Epithelial cell of esophagus (primary cell): ENCODE measurements at regions not wholly inside any gene's neighbourhood (a gene's known extent, or its start where the extent isn't known, plus 50 kb on each side); places are given as distances from the start of the nearest gene placed in this dataset.

Experiments used
- DNase-seq: peaks from one replicate; pipeline ENCODE4 v3.0.0; 2010; ENCODE audit warnings: low read depth
- H3K4me3 ChIP-seq: 2 replicates; pipeline ENCODE4 v1.5.1; 2011; ENCODE audit warnings: mild to moderate bottlenecking, low read length, control low read depth
- TF ChIP-seq, protein P1 (sequence below): IDR thresholded peaks from 2 replicates; pipeline ENCODE4 v1.5.1; 2011; ENCODE audit warnings: low read depth, mild to moderate bottlenecking, low read length, control low read depth, inconsistent platforms; ENCODE audit not compliant: insufficient read depth; ENCODE audit errors: missing control alignments

DNA sequence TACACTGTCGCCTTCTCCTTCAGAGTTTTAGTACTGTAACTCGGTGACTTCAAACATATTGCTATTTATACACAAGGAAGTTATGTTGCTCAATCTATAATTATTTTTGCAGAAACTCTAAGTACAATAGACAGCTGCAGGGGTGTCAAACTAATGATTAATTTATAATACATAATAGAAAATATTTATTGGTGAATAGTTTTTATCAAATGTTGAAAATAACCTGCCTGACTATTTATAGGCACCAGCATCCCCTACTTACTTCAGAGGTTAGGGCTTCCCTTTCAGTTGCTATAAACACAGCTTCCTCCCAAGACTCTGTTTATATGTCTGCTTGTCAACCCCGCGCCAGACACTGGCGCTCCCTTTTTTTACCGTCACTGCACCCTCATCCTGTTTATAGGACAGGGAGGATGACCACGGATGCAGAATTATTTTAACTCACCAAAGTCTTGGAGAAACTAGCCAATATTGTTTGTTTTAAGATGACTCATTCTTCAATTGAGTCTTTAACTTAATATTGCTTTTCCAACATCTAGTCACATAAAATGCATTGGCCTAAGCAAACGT lies 225.0 kb downstream of the ALDH8A1 start:
- no peak overlapping the region for H3K4me3 ChIP-seq
- TF ChIP-seq, protein P1, sequence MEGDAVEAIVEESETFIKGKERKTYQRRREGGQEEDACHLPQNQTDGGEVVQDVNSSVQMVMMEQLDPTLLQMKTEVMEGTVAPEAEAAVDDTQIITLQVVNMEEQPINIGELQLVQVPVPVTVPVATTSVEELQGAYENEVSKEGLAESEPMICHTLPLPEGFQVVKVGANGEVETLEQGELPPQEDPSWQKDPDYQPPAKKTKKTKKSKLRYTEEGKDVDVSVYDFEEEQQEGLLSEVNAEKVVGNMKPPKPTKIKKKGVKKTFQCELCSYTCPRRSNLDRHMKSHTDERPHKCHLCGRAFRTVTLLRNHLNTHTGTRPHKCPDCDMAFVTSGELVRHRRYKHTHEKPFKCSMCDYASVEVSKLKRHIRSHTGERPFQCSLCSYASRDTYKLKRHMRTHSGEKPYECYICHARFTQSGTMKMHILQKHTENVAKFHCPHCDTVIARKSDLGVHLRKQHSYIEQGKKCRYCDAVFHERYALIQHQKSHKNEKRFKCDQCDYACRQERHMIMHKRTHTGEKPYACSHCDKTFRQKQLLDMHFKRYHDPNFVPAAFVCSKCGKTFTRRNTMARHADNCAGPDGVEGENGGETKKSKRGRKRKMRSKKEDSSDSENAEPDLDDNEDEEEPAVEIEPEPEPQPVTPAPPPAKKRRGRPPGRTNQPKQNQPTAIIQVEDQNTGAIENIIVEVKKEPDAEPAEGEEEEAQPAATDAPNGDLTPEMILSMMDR, result no peak
- no peak for DNase-seq

DNA sequence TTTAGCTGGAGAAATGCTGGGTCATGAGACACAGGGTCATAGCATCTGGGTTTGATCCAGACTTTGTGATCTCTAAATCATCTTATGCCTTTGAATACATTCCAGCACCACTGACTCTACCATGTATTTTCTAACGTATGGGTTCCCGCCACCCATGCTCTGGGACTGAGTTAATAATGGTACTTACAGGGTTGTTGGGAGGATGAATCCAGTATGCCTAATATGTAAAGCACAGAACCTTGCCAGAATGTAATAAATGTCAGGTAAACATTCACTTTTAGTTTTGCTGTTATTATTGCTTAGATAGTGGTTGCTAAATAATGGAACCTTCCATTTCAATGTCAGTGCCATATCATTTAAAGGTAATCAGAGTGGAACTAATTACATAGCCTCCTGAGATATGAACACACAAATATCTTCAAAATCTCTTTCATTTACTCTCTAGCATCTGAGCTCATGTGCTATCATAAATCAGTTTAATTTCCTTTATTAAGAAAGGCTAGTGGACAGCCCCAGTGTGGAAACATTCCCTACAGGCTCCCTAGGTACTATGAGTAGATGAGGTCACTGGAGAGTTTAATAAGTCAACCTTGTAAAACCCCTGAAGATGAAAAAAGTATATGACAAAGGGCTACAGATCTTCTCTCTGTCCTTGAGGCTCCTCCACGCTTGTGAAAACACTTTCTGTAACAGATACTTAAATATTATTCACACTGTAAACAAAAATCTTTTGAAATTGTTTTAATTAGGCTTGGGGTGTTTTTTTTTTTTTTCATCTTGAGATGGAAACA lies 226.6 kb downstream of the ALDH8A1 start:
- no peak for DNase-seq
- TF ChIP-seq, protein P1, result no peak
- no peak overlapping the region for H3K4me3 ChIP-seq

DNA sequence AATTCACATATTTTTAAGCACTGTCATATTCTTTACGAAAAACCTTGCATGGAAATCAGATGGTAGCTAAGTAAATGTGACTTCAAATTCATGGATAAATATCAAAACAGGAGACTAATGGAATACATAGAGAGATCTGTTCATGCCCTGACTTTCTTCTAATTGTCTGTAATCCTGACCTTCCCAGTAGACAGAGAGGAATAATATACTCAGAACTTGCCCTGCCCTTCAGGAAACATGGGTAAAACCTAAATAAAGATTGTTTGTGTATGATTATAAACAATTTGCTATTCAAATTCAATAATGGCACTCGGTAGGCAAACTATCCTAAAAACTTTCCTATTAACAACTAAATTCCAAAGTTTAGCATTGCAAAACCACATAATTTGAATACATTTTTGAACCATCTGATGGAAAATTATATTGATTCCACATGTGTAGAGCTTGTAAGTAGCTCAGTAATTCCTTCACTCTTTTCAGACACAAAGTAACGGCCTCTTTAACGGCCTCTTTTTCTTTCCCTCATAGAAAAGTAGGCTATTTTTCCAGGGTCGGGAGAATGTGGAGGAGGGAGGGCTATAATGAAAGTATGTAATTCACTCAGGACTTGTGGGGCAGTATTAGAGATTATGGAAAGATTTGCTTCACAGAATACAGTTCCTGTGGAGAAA lies 227.6 kb downstream of the ALDH8A1 start:
- no peak for DNase-seq
- H3K4me3 ChIP-seq, result no peak overlapping the region
- TF ChIP-seq, protein P1, result no peak

DNA sequence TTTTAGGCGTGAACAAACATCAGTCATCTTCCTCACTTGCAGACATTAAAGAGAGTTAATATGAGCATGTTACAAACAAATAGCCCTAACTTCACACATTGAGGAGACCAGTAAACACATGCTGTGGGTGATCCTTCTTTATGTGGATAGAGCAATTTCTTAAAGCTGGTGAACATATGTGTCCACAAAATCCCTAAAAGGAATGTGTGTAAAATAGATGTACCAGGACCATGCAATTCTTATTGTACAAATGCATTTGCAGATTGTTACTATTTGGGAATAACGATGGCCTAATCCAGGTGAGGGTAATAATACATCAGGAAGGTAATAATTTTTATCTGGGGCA lies 228.9 kb downstream of the ALDH8A1 start:
- no peak overlapping the region for H3K4me3 ChIP-seq
- TF ChIP-seq, protein P1, result no peak
- DNase-seq, result no peak

DNA sequence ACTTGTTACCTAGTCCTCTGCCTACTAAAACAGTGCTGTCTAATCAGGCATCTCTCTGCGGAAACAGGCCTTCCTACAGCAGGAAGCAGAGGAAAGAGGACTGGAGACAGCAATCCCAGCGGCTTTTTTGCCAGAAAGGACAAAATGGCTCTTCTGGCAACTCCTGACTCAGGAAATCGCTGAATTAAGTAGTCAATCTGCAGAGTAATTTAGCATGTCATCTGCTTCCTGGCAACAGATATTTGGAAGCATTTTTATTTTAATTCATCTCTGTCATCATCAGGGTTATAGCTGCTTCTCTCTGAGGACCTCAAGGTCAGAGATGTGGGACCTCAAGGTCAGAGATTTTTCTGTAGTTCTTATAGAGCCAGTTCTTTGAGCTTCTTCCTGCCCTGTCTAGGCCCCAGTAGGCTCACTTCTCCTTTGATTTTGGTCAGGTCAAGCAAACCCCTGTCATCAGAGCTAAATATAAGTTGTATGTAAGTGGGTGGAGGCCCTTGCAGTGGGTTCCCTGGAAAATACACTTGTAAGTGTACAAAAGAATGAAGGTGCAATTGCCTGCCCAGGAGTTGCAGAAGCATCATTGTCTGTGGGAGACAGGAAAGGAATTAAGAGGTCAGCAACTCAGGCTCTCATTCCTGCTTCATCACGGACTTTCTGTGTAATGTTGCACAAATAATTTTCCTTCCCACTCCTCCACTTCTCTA lies 229.4 kb downstream of the ALDH8A1 start:
- H3K4me3 ChIP-seq, result no peak overlapping the region
- DNase-seq, result no peak
- TF ChIP-seq, protein P1, result no peak

DNA sequence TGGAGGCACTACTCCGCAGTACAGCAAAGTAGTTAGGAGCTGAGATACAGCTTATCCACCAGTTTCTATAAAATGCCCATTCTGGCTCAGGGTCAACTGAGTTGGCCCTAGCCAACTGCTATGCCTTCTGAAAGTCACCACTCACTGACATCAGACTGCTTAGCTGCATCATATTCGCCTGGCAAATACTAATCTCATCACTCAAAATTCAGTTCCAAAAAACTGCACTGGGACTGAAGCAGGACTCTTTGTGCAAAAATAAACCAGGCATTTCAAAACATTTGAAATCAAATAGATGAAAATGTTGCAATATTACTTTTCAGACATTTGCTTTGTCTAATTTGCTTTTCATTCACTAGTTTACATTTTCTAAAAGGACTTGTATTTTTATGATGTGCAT lies 230.0 kb downstream of the ALDH8A1 start:
- no peak for DNase-seq

More for the DNA sequence above, 230.0 kb downstream of the ALDH8A1 start:
- TF ChIP-seq, protein P1, result no peak
- no peak overlapping the region for H3K4me3 ChIP-seq
